ENCODE measurements at regions not wholly inside any gene's neighbourhood (a gene's known extent, or its start where the extent isn't known, plus 50 kb on each side); places are given as distances from the start of the nearest gene placed in this dataset.
A peak's percentile ranks its signal among the peaks of the same experiment; 100 is the strongest.
"Not testable (repeated sequence)": the region's sequence is repeated elsewhere in the genome, so short reads cannot be mapped to it uniquely, and the experiment has no call there.

DNA sequence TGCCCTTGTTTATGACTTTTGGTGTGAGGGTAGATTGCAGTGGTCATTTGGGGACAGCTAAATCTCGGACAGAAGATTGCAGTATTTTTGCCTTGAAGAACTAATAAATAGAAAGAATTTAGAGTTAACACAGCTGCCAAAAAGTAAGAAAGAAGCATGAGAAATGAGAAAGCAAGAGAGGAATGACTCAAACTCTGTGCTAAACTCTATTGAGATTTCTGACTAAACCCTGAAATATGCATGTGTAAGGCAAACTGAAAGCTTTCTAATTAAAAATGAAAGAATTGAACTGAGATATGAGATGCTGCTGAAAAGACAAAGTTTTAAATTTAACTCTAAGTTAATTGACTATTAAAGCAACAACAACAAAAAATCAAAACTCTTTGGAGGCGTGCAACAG is 791.3 kb downstream of the RAB28 start:
- no peak for DNase-seq (ENCODE audit: low read depth)

DNA sequence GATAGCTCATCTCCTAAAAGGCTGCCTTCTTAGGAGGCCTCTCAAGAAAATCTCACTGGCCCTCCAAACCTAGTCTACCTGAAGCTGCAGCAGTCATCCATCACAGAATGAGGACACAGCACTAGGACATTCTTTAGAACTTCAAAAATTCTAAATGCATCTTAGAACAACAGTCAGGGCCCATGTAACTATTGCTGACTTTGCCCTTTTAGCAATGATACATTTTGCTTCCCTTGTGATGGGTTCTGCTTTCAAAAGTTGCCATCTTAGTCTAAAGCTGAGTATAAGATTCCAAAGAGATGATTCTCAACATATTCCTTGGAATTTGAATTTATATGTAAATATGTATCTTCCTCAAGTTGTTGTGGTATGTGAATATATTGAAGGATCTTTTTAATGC is 793.0 kb downstream of the RAB28 start:
- no peak for DNase-seq (ENCODE audit: low read depth)

DNA sequence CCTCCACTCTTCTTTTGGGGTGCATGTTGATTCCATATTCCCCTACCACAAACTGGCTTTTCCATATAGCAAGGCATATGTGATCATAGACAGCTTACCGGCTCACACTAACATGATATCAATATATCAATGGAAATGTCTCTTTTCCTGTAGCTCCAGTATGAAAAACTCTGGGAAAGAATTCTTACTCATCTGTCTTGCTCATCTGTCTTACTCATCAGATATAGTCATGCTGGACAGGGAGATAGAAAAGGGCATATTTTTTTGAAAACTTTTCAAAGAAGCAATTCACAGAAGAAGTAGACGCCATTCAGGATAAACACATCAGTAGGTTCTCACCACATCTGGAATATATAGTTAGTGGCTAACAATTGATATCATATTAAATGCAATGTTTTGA is 794.7 kb downstream of the RAB28 start:
- DNase-seq (ENCODE audit: low read depth) = no peak

DNA sequence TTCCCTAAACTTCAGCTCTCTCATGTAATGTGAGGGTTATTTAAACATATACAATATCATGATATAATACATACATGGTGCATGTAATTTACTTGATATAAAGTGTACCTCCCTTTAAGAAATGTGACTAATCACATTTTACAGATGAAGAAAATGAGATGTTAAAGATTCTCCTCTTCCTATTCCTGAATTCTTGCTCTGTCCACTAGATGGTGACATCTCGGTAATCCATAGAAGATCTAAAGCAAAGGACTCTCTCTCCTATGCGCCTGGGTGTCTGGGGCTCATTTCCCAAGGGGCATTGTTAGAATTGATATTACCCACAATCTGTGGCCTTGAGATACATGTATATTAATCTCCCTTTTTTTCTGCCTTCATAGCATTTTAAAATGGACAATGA is 804.9 kb downstream of the RAB28 start:
- DNase-seq (ENCODE audit: low read depth) = no peak

- no peak for DNase-seq (ENCODE audit: low read depth)
Measured at GRCh38 chr4:12674184-12674583, 810.0 kb downstream of the RAB28 start.

- DNase-seq (ENCODE audit: low read depth) = no peak
Measured at GRCh38 chr4:12672303-12672702, 811.8 kb downstream of the RAB28 start.

DNA sequence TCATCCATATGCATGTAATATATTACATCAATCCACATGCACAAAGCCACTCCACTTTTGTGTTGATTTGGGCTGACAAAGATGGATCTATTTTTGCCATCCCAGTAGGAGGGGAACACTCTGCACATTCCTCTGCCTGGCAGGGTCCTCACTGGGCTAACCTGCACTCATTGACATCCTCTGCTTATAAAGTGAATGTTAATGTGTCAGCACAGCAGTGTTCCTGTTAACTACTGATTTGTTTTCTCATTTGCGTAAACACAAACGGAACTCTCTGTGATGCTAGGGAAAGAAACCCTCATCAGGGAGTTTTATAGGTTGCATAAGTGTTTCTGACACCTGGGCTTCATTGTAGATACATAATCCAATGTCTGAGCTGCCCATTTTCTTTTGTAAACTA is 826.0 kb downstream of the RAB28 start:
- no peak for DNase-seq (ENCODE audit: low read depth)

- DNase-seq (ENCODE audit: low read depth) = no peak
Measured at GRCh38 chr4:12651876-12652275, 832.3 kb downstream of the RAB28 start.

DNA sequence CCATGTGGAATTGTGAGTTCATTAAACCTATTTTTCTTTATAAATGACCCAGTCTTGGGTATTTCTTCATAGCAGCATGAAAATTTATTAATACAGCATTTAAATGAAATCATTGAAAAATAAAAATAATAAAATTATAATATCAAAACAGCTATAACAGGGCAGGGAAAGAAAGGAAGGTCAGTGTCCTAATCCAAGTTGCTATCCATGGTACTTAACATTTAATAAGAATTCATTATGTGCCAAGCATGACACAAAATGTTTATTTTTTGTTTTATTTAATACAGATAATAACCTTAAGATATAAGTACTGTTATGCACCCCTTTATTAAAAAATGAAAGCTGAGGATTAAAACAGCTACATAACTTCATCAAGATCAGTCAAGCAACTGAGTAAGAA is 838.4 kb downstream of the RAB28 start:
- DNase-seq (ENCODE audit: low read depth) = no peak

- DNase-seq (ENCODE audit: low read depth) = no peak
Measured at GRCh38 chr4:12644261-12644660, 839.9 kb downstream of the RAB28 start.

GRCh38 chr4:12636191-12636590 is 847.9 kb downstream of the RAB28 start:
- no peak for DNase-seq (ENCODE audit: low read depth)

- no peak for DNase-seq (ENCODE audit: low read depth)
Measured at GRCh38 chr4:12635629-12636028, 848.5 kb downstream of the RAB28 start.

GRCh38 chr4:12633053-12633651 is 851.0 kb downstream of the RAB28 start:
- DNase-seq (ENCODE audit: low read depth) = peak; percentile 44

DNA sequence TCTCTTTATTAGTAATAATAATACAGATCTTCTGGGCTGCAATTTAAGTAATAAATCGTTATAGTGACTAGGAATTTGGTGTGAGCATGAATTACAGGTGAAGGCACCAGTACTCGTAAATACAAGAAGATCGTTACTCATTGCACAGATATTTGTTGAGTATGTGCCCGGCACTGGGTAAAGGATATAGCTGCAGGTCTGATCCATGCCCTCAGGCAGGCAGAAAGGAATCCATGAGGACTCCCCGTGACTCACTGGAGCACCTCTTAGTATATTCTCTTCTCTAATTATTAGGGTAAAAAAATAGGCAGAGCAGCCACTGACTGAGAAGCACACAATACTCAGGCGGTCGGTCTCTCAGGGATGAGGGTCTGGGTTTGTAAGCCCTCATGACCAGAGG is 868.3 kb downstream of the RAB28 start:
- no peak for DNase-seq (ENCODE audit: low read depth)

DNA sequence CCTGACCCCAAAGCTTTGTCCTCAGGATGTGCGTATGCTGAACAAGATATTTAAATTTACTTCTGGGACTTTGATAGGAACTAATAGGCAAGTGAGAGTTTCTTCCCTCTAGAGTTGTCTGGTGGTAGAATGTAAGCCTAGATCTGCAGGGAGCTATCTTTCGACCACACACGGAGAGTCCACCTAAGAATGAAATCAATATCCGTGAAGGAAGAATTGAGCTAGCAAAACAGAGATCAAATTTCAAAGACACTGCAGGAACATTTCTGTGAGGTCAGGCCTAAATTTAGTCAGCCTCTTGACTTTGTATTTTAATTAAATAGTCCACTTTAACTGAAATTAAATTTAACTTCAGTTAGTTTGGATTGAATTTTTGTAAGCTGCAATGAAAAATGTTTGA is 871.3 kb downstream of the RAB28 start:
- no peak for DNase-seq (ENCODE audit: low read depth)

DNA sequence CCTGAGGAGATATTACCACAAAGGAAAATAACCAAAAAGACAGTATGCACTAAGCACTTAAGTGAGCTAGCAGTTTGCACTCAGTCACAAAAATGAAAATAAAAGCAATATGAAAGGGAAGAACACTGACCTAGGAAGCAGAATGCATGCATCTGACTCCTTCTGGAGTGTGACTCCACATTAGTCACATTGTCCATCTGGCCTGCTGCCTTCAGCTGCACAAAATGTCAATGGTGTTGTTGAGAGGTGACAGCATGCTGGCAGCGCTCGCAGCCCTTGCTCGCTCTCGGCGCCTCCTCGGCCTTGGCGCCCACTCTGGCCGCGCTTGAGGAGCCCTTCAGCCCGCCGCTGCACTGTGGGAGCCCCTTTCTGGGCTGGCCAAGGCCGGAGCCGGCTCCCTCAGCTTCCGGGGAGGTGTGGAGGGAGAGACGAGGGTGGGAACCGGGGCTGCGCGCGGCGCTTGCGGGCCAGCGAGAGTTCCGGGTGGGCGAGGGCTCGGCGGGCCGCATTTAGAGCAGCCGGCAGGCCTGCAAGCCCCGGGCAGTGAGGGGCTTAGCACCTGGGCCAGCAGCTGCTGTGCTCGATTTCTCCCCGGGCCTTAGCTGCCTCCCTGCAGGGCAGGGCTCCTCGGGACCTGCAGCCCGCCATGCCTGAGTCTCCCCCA is 874.8 kb downstream of the RAB28 start:
- not testable (repeated sequence) for DNase-seq (ENCODE audit: low read depth)

DNA sequence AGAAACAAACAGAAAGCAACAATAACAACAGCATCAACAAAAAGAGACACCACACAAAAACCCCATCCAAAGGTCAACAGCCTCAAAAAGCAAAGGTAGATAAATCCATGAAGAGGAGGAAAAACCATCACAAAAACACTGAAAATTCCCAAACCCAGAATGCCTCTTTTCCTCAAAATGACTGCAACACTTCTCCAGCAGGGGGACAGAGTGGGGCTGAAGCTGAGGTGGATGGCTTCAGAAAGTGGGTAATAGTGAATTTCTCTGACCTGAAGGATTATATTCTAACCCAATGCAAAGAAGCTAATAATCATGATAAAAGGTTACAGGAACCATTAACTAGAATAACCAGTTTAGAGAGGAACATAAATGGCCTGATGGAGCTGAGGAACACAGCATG is 888.2 kb downstream of the RAB28 start:
- no peak for DNase-seq (ENCODE audit: low read depth)

DNA sequence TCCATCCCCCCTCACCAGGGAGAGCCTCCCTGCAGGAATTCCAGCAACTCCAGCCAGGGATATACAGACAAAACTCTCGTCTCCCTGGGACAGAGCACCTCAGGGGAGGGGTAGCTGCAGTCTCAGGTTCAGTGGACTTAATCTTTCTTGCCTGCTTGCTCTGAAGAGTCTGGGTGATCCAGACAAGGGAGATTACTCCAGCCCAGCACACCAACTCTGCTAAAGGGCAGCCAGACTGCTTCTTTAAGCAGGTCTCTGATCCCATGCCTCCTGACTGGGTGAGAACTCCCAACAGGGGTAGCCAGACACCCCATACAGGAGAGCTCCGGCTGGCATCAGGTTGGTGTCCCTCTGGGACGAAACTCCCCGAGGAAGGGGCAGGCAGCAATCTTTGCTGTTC is 888.7 kb downstream of the RAB28 start:
- DNase-seq (ENCODE audit: low read depth) = no peak

GRCh38 chr4:12588582-12588981 is 895.6 kb downstream of the RAB28 start:
- no peak for DNase-seq (ENCODE audit: low read depth)

- DNase-seq (ENCODE audit: low read depth) = no peak
Measured at GRCh38 chr4:12586242-12587006, 897.7 kb downstream of the RAB28 start.

GRCh38 chr4:12584116-12584875 is 899.8 kb downstream of the RAB28 start:
- DNase-seq (ENCODE audit: low read depth) = no peak

- DNase-seq (ENCODE audit: low read depth) = no peak
Measured at GRCh38 chr4:12583275-12583674, 900.9 kb downstream of the RAB28 start.

DNA sequence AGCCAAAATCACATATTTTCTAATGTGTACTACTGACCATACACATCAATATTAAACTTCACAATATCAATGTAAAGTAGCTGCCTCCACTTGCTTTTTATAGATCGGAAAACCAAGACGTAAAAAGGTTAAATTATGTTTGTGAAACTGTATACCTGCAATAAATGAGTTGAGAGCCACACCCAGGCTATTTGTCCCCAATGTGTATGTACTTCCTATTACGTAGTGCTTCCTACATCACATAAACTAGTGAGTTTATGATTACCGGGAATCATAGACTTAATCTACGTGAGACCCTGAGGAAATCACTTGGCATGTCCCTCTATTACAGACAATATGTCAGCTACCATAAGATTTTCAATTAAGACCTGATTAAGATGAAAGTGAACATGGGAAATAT is 903.4 kb downstream of the RAB28 start:
- DNase-seq (ENCODE audit: low read depth) = no peak
